Prostate gland (tissue), 2 donors: ENCODE measurements at regions not wholly inside any gene's neighbourhood (a gene's known extent, or its start where the extent isn't known, plus 50 kb on each side); places are given as distances from the start of the nearest gene placed in this dataset.
"Not testable (repeated sequence)": the region's sequence is repeated elsewhere in the genome, so short reads cannot be mapped to it uniquely, and the experiment has no call there.

Source experiments
- DNase-seq: peaks from one replicate; pipeline ENCODE4 v3.0.0-alpha.2; 2019; ENCODE audit warnings: low spot score
- H3K27ac ChIP-seq, 2 donors: fragments of 200-600 bp; sonication (generic); 2 replicates each; pipeline ENCODE4 v1.5.1; 2017 to 2019
- H3K27me3 ChIP-seq: fragments of 200-600 bp; sonication (generic); replicated peaks from 2 replicates; pipeline ENCODE4 v1.5.1; 2019; ENCODE audit not compliant: insufficient read depth
- H3K36me3 ChIP-seq, 2 donors: fragments of 200-600 bp; sonication (generic); 1 replicate in 1 of 2; 2 replicates in 1 of 2; pipeline versions ENCODE4 v1.5.1 to v1.8.1; 2017 to 2019
- H3K4me1 ChIP-seq: fragments of 200-600 bp; sonication (generic); replicated peaks from 2 replicates; pipeline ENCODE4 v1.5.1; 2019
- H3K4me3 ChIP-seq, 2 donors: fragments of 200-600 bp; sonication (generic); 2 replicates each; pipeline ENCODE4 v1.5.1; 2017 to 2019
- H3K9me3 ChIP-seq: fragments of 200-600 bp; sonication (generic); 2 replicates; pipeline ENCODE4 v1.5.1; 2017
- POLR2A ChIP-seq: fragments of 450-650 bp; IDR thresholded peaks from one replicate; pipeline ENCODE4 v1.6.1; 2016; ENCODE audit warnings: antibody characterized with exemption, mild to moderate bottlenecking
- POLR2AphosphoS5 ChIP-seq: sonication (generic); formaldehyde crosslinking; IDR thresholded peaks from one replicate; pipeline ENCODE4 v1.6.1; 2017; ENCODE audit warnings: antibody characterized with exemption
- WGBS: methylation state at CpG from one replicate; pipeline ENCODE4 v1.1.5; 2018; 5-methylcytosine and 5-hydroxymethylcytosine counted together
- intact Hi-C: fragments of 100-400 bp; cut with DNase I; formaldehyde crosslinking; loops from one replicate; pipeline ENCODE4 v1.14.2; 2022
- TF ChIP-seq, protein P1 (sequence below), 4 experiments: fragments of 200-600 bp in 2 of 4; fragments of 450-650 bp in 2 of 4; sonication (generic) in 2 of 4; IDR thresholded peaks; 1 replicate in 3 of 4; 2 replicates in 1 of 4; pipeline ENCODE4 v1.5.1; 2016 to 2019; ENCODE audit warnings: antibody characterized with exemption in 4 of 4, mild to moderate bottlenecking in 2 of 4, moderate library complexity in 2 of 4

DNA sequence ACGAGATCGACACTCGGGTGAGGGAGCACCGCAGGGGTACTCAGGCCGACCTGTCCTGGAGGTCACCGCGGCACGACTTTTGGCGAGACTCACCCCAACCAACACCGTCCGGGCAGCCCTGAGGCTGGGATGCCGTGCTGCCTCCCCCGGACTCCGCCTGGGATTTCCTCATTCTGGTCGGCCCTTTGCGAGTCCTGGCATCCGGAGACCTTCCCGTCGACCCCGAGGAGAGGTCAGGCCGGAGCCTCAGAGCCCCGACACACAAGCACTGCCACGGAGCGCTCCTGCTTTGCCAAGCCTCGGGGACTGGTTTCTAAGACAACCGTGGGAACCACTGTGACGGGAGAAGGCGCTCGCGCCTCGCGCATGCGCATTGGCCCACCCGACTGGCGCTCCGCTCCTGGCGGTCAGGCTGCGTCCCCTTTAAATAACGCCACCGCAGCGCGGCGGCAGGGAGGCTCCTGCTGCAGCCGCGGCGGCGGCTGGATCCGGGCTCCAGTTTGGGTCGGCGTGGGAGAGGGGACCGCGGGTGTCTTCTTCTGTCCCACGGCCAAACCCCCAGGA, 166.4 kb upstream of the ZNF337 start:
- H3K9me3 ChIP-seq, H3K27me3 ChIP-seq, H3K36me3 ChIP-seq, H3K27ac ChIP-seq, H3K4me1 ChIP-seq, intact Hi-C loops: not testable (repeated sequence)
- peak overlapping the region; percentile 21 to 28 for H3K4me3 ChIP-seq
- DNase-seq = peak; percentile 84
- 2% methylated on average over 38 of the region's 53 CpGs for WGBS
- TF ChIP-seq, protein P1, sequence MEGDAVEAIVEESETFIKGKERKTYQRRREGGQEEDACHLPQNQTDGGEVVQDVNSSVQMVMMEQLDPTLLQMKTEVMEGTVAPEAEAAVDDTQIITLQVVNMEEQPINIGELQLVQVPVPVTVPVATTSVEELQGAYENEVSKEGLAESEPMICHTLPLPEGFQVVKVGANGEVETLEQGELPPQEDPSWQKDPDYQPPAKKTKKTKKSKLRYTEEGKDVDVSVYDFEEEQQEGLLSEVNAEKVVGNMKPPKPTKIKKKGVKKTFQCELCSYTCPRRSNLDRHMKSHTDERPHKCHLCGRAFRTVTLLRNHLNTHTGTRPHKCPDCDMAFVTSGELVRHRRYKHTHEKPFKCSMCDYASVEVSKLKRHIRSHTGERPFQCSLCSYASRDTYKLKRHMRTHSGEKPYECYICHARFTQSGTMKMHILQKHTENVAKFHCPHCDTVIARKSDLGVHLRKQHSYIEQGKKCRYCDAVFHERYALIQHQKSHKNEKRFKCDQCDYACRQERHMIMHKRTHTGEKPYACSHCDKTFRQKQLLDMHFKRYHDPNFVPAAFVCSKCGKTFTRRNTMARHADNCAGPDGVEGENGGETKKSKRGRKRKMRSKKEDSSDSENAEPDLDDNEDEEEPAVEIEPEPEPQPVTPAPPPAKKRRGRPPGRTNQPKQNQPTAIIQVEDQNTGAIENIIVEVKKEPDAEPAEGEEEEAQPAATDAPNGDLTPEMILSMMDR (IDR thresholded peaks at IDR 0.05) = peak in 3 of 4 experiments; percentile 12 to 50 (median 36)
- TF ChIP-seq POLR2AphosphoS5 = peak; percentile 66

DNA sequence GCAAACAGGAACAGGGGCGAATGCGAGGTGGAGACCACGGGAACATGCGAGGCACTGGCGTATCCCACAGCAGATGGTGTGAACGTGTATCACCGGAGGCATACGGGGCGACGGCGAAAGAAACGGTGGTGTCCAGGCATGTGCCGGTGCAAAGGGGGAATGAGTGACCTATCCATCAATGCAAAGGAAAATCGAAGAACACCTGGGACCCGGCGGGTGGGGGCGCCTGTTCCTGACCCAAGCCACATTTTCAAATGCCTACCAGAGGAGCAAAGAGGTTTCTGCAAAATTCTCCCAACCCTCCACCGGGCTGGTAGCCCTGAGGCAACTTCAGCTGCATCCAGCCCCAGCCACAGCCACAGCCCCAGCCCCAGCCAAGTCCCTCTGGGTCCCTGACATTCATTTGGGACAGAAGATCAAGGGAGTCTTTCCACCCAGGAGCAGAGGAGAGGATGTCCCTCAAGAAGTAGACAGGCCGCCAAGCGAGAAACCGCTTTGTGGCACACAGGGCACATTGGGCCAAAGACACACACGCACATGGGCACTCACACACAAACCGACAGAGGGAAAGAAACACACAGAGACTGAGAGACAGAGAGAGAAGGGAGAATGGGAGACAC, 164.0 kb upstream of the ZNF337 start:
- Histone ChIP-seq H3K4me3 (no peak overlapping the region), H3K9me3 (no peaks in the 10 kb centered on the region), H3K27me3 (no peaks in the 10 kb centered on the region), H3K4me1 (no peaks in the 10 kb centered on the region), H3K36me3 (no peaks in the 10 kb centered on the region), H3K27ac (no peak overlapping the region)
- whole genome bisulfite sequencing = 47% methylated on average over 23 of the region's 23 CpGs
- TF ChIP-seq, protein P1 (IDR thresholded peaks at IDR 0.05) = no peak
- TF ChIP-seq POLR2A (no peak), POLR2AphosphoS5 (no peak)
- DNase-seq = no peak
- intact Hi-C loops = no loop called here

DNA sequence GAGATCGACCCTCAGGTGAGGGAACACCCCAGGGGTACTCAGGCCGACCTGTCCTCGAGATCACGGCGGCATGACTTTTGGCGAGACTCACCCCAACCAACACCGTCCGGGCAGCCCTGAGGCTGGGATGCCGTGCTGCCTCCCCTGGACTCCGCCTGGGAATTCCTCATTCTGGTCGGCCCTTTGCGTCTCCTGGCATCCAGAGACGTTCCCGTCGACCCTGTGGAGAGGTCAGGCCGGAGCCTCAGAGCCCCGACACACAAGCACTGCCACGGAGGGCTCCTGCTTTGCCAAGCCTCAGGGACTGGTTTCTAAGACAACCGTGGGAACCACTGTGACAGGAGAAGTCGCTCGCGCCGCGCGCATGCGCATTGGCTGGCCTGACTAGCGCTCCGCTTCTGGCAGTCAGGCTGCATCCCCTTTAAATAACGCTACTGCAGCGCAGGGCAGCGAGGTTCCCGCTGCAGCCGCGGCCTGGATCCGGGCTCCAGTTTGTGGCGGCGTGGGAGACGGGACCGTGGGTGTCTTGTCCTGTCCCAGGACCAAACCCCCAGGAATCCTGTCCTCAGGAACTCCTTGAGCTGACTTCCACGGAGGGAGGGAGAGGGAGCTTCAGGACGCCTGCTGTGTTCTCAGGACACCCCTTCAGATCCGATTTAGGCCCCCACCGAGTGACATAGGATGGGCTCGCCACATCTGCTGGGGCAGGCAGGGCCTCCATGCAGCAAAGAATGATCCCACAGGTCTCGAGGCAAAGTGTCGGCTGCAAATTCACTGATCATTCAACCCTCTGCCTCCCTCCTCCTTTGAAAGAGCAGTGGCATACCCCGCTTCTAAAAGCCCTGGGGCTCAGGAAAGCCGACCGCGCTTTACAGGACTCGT, 163.2 kb upstream of the ZNF337 start:
- Histone ChIP-seq H3K27me3 (no peaks in the 10 kb centered on the region), H3K4me1 (no peaks in the 10 kb centered on the region), H3K9me3 (no peaks in the 10 kb centered on the region), H3K36me3 (no peaks in the 10 kb centered on the region), H3K4me3 (no peak overlapping the region), H3K27ac (no peak overlapping the region)
- peak; percentile 53 for DNase-seq
- intact Hi-C loops = no loop called here
- TF ChIP-seq POLR2AphosphoS5 = peak; percentile 34
- TF ChIP-seq, protein P1 (IDR thresholded peaks at IDR 0.05) = no peak
- no peak for TF ChIP-seq POLR2A
- WGBS = 24% methylated on average over 50 of the region's 51 CpGs

DNA sequence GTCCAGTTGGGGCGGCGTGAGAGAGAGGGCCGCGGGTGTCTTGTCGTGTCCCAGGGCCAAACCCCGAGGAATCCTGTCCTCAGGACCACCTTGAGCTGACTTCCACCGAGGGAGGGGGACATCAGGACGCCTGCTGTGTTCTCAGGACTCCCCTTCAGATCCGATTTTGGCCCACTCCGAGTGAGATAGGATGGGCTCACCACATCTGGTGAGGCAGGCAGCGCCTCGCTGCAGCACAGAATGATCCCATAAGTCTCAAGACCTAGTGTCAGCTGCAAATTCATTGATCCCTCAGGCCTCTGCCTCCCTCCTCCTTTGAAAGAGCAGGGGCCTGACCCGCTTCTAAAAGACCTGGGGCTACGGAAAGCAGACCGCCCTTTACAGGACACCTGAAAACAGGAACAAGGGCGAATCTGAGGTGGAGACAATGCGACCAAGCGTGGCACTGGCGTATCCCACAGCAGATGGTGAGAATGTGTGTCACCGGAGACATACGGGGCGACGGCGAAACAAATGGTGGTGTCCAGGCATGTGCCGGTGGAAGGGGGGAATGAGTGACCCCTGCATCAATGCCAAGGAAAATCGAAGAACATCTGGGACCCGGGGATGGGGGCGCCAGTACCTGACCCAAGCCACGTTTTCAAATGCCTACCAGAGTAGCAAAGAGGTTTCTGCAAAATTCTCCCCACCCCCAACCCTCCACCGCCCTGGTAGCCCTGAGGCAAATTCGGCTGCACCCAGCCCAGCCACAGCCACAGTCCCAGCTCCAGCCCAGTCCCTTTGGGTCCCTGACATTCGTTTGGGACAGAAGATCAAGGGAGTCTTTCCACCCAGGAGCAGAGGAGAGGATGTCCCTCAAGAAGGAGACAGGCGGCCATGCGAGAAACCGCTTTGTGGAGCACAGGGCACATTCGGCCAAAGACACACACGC, 162.1 kb upstream of the ZNF337 start:
- no peak for TF ChIP-seq POLR2A
- no peak for TF ChIP-seq POLR2AphosphoS5
- TF ChIP-seq, protein P1 (IDR thresholded peaks at IDR 0.05) = no peak
- Histone ChIP-seq H3K27me3 (no peaks in the 10 kb centered on the region), H3K36me3 (no peaks in the 10 kb centered on the region), H3K4me1 (no peaks in the 10 kb centered on the region), H3K9me3 (no peaks in the 10 kb centered on the region), H3K27ac (no peak overlapping the region), H3K4me3 (no peak overlapping the region)
- DNase-seq = no peak
- 52% methylated on average over 37 of the region's 37 CpGs for WGBS
- intact Hi-C loops = no loop called here

DNA sequence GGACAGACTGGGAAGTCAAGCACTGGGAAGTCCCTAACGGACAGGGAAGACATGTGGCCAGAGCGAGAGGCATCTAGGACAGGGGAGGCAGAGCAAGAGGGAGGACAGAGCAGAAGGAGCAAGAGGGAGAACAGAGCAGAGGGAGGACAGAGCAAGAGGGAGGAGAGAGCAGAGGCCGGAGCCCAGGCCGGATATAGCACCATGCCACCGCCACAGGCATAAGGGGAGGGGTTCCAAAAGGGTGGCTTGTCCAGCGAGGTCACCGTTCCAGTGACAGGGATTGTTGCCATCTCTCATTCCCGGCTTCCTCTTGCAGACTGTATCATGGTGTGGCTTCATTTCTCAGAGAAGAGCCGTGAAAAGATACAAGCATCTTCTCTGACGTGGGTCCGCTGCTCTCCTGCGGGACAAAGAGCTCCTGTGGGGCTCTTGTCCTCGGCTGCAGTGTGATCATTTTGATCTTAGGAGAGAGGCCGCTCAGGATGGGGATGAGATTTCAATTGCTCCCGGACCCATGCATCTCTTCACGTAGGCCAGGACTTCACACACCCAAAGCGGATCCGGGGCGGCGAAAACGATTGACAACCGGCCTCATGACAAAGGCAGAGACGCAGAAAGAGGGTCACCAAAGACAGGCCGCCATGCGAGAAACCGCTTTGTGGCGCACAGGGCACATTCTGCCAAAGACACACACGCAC, 160.6 kb upstream of the ZNF337 start:
- H3K9me3 ChIP-seq, H3K4me1 ChIP-seq, H3K27me3 ChIP-seq, DNase-seq, intact Hi-C loops, H3K36me3 ChIP-seq, H3K4me3 ChIP-seq, H3K27ac ChIP-seq: not testable (repeated sequence)
- 88% methylated on average over 28 of the region's 28 CpGs for WGBS
